Body of pancreas (tissue), 4 donors: ENCODE measurements at regions not wholly inside any gene's neighbourhood (a gene's known extent, or its start where the extent isn't known, plus 50 kb on each side); places are given as distances from the start of the nearest gene placed in this dataset.

ENCODE experiments used
- POLR2A ChIP-seq, 3 donors: fragments of 450-650 bp; IDR thresholded peaks; one replicate each; pipeline ENCODE4 v1.6.1; 2016; ENCODE audit warnings: antibody characterized with exemption in 3 of 3, mild to moderate bottlenecking in 2 of 3
- TF ChIP-seq, protein P1 (sequence below), 7 experiments: fragments of 450-650 bp in 4 of 7; fragments of 200-600 bp in 3 of 7; sonication (generic) in 3 of 7; IDR thresholded peaks; one replicate each; pipeline ENCODE4 v1.5.1; 2016 to 2019; ENCODE audit warnings: antibody characterized with exemption in 7 of 7

DNA sequence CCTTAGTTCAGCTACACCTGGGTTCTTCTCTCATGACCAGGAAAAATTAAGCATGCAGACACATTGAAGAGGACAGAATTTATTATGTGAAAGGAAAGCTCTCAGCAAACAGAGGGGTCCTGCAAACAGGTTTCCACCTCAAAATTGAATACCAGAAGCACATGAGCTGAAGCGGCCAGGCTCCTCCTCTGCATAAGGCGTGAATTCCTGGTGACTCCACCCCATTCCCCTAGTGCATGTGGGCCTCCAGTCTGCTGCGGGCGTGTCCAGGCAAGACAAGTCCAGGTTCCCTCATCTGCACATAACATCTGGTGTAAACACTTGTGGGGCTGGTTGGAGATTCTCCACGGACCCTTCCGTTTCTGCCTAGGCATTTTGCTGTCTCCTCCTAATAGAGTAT is 1156.4 kb downstream of the FOXD4L5 start:
- no peak for TF ChIP-seq POLR2A (IDR thresholded peaks at IDR 0.05)
- TF ChIP-seq, protein P1, sequence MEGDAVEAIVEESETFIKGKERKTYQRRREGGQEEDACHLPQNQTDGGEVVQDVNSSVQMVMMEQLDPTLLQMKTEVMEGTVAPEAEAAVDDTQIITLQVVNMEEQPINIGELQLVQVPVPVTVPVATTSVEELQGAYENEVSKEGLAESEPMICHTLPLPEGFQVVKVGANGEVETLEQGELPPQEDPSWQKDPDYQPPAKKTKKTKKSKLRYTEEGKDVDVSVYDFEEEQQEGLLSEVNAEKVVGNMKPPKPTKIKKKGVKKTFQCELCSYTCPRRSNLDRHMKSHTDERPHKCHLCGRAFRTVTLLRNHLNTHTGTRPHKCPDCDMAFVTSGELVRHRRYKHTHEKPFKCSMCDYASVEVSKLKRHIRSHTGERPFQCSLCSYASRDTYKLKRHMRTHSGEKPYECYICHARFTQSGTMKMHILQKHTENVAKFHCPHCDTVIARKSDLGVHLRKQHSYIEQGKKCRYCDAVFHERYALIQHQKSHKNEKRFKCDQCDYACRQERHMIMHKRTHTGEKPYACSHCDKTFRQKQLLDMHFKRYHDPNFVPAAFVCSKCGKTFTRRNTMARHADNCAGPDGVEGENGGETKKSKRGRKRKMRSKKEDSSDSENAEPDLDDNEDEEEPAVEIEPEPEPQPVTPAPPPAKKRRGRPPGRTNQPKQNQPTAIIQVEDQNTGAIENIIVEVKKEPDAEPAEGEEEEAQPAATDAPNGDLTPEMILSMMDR (IDR thresholded peaks at IDR 0.05): no peak
